IPS-NIHi7 (cell line): ENCODE measurements at regions not wholly inside any gene's neighbourhood (a gene's known extent, or its start where the extent isn't known, plus 50 kb on each side); places are given as distances from the start of the nearest gene placed in this dataset.
"Not testable (repeated sequence)": the region's sequence is repeated elsewhere in the genome, so short reads cannot be mapped to it uniquely, and the experiment has no call there.

Source experiments
- DNase-seq: peaks from one replicate; pipeline ENCODE4 v3.0.0; 2012; ENCODE audit warnings: mixed read lengths; ENCODE audit errors: extremely low spot score

DNA sequence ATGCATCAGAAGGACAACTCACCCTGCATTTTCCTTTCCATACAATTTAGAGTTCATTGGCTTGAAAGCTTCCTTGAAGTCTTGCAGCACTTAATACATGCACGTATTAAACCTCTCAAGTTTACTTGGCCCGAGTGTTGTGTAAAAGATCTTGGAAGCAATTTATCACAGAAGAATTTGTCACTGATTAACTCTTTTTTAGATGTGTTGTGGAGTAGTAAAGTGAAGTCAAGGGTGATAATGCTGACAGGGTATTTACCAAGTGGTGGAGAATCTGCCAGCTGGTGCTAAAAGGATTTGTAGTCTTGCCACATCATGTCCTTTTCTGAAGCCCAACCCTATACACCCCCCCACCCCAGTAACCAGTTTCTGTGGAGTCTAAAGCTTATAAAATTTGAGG is 421.0 kb upstream of the MIR17HG start:
- no peak for DNase-seq

- no peak for DNase-seq
Observed at GRCh38 chr13:90928109-90928508, 419.4 kb upstream of the MIR17HG start.

- no peak for DNase-seq
Observed at GRCh38 chr13:90933097-90933826, 414.2 kb upstream of the MIR17HG start.

DNA sequence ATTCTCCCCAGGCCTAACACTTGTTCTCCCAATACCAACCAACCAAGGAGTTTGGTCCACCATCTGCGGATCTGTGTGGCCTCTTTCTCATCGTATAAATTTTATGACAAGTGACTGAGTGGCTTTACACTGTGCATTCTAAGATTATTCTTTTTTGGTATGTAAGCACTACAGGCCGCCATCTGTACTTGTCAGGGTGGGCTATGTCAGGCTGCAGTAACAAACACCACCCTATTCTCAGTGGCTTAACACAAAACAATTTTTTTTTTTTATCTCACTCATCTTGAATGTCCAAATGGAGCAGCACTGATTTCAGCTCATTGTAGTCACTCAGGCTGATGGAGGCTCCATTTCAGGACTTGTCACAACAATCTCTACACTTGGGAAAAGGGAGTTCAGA is 412.7 kb upstream of the MIR17HG start:
- DNase-seq = no peak

- no peak for DNase-seq
Observed at GRCh38 chr13:90938848-90939247, 408.6 kb upstream of the MIR17HG start.

- no peak for DNase-seq
Observed at GRCh38 chr13:90943946-90944345, 403.5 kb upstream of the MIR17HG start.

GRCh38 chr13:90945146-90945545 is 402.3 kb upstream of the MIR17HG start:
- DNase-seq = not testable (repeated sequence)

DNA sequence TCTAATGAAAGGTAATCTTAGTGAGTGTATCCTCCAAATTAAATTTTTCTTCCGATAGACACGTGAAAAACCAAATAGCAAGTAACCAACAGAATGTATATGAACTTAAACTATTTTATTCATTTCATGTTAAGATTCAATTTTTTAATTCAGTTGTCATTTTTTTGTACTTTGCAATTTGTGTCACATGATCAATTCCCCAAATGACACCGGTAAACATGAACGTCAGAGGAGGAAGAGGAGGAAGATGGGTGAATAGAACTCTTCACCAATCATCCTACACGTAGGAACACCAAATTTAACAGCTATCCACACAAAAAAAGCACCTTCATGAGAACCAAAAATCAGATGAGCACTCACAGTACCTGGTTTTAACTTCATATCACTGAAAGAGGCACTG is 401.4 kb upstream of the MIR17HG start:
- DNase-seq = not testable (repeated sequence)

DNA sequence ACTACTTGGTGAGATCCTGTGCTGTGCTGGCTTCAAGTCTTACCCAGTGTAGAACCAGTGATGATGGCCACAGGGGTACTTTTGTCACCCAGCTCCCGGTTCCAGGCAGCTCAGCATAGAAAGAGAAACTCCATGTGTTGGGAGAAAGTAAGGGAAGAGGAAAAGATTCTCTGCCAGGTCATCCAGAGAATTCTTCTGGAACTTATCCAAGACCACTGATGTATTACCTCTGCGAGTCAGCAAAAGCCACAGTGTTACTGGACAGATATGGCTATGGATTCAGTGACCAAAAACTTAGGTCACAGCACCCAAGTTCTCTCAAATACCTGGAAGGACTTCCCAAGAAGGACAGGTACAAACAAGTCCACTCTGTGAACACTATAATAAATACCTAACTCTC is 399.5 kb upstream of the MIR17HG start:
- no peak for DNase-seq

DNA sequence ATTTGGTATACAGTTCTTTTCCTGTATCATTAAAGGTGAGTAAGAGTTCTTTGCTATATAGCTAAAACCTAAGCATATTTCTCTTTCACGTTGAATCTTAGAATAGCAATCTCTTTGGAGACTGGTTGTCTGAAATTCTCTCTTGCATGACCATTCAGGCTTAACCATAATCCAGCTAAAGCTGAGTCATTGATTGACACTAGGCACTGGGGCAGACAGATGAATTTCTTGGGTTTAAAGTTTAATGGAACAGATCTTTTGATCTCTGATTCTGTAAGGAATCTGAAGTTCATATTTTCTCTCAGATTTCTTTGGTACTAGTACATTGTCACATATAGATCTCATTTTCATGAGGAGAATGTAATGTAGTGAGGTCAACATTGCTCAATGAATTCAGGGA is 397.3 kb upstream of the MIR17HG start:
- DNase-seq = no peak

DNA sequence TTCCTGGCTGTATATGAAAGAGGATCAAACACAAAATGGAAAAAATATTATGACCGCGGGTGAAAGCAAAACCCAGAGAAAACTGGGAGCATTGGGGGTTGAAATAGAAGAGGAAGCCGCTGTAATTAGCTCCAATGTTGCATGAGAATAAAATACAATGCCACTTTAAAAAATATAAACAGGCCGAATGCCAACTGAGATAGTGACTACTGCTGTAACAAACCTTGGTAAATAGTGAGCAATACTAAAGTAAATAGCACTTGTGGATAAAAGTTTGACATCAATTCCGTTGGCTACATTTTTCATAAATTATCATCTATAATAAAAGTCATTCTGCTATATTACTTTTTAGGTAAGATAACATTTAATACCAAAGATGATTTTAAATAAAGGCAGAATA is 395.8 kb upstream of the MIR17HG start:
- no peak for DNase-seq

GRCh38 chr13:90952326-90952725 is 395.2 kb upstream of the MIR17HG start:
- DNase-seq = no peak

GRCh38 chr13:90954605-90955195 is 392.8 kb upstream of the MIR17HG start:
- DNase-seq = no peak

DNA sequence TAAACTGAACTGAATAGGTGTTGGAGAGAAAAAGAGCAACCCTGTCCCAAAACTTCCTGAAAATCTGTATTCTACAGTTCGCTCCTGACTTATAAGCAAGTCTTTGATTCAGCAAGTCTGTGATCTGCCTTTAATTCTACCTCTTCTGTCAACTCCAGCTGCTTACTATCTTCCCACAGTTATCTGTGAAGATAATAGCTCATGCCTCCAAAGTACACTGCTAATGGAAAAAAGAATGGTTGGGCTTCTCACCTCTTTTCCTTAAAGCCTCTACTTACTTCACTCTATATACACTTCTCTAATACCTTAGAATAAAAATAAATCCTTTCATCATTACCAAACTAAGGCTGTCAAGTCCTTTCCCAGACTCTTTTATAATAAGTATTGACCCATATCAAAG is 391.5 kb upstream of the MIR17HG start:
- DNase-seq = no peak

DNA sequence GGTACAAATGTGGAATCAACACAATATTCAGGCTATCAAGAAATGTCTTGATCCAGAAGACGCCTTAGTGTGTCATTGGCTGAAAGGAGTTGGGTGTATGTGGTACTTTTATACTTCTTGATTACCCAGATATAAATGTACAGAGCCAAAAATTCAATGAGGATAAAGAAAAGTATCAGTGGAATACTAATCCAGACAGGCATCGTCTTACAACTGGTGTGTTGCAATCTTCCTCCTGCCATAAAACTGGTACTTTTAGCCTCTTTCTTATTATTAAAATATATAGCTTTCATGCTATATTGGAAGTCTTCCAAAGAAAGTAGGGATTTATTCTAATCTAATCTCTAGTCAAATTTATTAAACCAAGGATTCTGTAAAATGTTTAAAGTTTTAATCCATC is 388.6 kb upstream of the MIR17HG start:
- no peak for DNase-seq

GRCh38 chr13:90968166-90968904 is 379.2 kb upstream of the MIR17HG start:
- peak; percentile 72 for DNase-seq

- DNase-seq = peak; percentile 14
Observed at GRCh38 chr13:90974249-90974975, 373.1 kb upstream of the MIR17HG start.

DNA sequence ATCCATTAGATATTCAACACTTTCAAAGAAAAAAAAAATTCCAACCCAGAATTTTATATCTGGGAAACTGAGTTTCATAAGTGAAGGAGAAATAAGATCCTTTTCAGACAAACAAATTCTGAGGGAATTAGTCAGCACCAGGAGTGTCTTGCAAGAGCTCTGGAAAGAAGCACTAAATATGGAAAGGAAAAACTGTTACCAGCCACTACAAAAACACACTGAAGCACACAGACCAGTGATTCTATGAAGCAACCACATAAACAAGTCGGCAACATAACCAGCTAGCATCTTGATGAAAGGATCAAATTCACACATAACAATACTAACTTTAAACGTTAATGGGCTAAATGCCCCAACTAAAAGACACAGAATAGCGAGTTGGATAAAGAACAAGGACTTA is 368.4 kb upstream of the MIR17HG start:
- DNase-seq = no peak

DNA sequence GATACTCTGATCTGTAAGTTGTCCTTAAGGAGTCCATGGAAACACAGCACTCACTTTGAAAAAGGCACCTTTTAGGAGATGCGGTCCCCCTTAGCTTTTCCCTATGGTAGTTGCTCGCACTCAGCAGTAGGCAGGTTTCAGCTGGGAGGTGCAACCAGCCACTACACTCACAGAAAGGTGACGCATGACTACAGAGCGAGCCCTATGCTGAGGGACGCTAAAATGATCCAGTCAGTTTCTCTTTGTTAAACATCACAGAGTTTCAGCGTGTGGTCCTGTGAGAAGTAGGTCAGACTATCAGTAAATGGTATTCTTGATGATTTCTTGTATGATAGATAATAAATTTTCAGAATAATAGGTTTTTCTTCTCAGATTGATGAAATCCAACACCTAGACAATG is 362.7 kb upstream of the MIR17HG start:
- DNase-seq = peak; percentile 14

DNA sequence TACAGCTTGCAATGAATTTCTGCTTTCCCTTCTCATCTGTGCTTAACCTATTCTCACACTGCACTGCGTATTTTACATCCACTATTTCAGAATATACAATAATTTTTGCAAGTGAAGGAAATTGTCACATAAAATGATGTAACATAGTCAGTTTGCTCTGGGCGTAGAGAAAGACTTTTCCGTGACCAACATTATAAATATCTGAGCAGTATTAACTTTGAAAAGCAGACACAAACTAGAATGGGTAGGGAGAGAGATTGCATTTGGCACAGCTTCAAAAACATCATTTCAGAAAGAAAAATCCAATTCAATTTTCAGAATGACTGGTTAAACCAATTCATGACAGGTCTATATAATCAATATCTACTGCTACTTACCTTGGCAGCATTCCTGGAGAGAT is 352.5 kb upstream of the MIR17HG start:
- no peak for DNase-seq

DNA sequence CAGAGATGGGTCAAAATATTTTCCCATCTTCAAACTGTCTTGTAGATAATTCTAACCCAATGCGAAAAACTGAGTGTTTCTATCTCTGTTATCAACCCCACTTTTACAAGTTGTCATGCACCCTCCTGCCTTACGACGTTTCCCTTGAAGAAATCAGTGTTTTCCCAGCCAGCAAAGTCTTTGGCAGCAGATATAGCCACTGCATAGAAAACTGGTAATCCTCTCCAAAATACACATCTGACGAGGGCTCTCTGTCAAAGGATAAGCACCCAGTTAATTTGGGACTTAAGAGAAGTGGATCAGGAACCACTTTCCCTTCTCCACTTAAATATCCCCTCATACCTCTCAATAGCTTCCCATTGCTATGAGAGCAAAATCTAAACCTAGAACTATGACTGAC is 351.9 kb upstream of the MIR17HG start:
- DNase-seq = no peak

GRCh38 chr13:90997951-90998350 is 349.5 kb upstream of the MIR17HG start:
- no peak for DNase-seq
